NCI-H345 (cell line): ENCODE measurements at regions not wholly inside any gene's neighbourhood (a gene's known extent, or its start where the extent isn't known, plus 50 kb on each side); places are given as distances from the start of the nearest gene placed in this dataset.

Source experiments
- DNase-seq: peaks from one replicate; lab custom pipeline; 2025; lab: John Stamatoyannopoulos, UW

DNA sequence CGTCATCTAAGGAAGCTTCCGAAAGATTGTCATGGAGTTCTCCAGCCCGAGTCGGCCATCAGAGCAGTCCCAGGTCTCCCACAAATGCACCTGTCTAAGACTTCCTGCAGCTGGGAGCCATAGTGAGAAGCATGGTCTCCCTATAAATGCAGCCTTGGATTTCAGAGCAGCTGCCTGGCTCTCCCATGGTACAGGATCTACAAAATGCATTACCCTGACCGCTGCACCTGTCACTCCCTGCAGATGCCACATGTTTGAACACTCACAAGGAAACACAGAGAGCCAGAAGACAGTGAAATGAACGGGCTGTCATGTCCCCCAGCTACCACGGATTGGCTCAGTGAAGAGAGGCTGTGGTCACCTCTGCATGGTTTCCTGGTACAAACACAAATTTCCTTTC lies 702.7 kb downstream of the MED13L start:
- peak; percentile 39 for DNase-seq

DNA sequence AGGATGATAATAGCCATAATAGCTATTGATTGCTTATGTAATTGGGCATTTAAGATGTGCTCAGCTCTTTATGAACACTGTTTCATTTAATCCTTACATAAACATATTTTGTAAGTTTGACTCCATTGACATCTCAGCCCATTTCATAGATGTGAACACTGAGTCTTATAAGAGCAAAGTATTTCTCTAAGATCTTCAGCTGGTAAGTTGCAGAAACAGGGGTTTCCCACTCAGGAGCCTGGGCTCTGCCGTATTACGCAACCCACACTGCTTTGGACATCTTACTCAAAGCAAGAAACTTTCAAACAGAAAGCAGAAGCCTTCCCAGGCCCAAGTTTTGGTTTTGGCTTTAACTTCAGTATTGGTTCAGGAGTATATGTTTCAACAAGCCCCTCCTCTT lies 705.1 kb downstream of the MED13L start:
- DNase-seq = no peak

DNA sequence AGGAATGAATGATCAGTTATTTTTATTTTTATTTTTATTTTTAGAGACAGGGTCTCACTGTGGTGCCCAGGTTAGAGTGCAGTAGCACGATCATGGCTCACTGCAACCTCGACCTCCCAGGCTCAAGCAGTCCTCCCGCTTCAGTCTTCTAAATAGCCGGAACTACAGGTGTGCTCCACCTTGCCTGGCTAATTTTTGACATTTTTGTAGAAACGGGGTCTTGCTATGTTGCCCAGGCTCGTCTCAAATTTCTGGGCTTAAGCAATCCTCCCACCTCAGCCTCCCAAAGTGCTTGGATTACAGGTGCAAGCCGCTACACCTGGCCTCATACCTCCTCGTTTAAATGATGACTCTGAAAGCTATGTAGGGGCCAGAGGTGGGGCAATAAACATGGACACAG lies 706.0 kb downstream of the MED13L start:
- DNase-seq = no peak

DNA sequence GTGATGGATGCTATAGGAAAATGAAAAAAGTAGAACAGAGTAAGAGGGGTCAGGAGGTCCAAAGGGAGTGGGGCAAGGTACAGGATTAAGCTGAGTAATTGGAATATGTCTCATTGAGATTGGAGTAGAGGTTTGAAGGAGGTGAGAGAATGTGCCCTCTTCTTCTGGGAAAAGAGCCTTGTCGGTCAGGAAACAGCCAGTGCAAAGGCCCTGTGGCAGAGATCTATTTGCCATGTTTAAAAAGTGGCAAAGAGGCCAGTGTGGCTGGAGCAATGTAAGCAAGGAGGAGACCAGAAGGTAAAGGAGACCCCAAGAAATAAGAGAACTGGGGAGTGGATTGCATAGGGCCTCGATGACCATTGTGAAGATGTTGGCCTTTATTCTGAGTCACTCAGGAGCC lies 706.5 kb downstream of the MED13L start:
- no peak for DNase-seq

DNA sequence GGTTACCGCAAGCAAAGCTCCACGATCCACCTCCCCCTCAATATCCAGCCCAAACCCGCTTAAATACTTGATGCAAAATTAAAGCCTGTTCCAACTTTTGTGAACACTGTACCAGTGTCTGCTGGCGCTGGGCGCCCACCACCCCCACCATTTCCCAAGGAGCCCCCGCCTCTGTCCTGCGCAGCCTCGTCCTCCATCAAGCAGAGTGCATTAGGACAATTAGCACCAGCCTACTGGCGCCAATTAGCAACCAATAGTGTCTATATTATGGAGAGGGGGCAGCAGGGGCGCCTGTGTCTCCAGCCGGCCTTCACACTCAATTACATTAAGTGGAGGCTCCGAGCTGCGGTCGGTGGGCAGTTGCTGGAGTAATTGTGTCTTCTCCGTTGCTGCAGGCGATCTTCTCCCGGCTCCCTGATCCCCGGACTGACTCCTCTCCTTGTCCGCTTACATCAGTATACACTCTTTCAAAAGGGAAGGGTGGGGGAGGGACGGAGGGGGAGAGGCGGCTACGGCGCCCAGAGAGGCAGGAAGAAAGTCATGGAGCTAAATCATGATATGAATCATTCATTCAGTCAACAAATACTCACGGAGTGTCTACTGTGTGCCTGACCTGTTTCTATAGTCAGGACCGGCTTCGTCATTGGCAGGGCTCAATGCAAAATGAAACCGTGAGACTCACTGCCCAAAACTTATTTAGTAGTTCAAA lies 707.3 kb downstream of the MED13L start:
- no peak for DNase-seq

DNA sequence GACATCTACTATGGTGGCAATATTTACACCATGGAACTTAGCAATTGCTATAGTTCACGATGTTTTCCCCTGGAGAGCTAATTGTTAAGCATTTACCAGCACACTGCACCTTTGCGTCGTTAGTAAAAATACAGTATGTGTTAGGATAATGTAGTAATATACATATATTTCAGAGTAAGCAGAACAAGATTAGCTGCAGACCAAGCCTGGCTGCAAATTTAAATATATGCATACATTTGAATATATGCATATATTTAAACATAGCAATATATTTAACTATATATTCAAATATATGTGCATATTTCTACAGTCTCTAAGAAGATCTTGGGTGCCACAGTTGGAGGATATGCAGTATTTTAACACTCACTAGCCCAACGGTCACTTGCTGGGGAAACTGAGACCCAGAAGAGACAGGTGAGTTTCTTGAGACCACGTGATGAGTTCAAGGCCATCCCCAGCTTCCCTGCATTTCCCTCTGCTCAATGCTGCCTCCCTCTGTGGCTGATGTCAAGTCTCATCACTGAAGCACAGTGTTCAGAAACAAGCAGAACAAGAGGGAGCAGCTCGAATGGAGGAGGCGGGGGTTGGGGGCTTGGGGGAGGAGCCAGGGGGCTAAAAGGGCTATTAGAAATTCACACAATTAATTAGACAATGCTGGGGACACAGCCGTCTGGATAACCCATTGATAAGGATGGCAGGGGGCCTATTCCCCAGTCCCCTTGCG lies 708.0 kb downstream of the MED13L start:
- DNase-seq = no peak

- no peak for DNase-seq
These were observed 719.2 kb downstream of the MED13L start for GRCh38 chr12:115558281-115558680.

- DNase-seq = no peak
These were observed 723.9 kb downstream of the MED13L start for GRCh38 chr12:115553622-115554021.

GRCh38 chr12:115543269-115543668 lies 734.2 kb downstream of the MED13L start:
- no peak for DNase-seq

DNA sequence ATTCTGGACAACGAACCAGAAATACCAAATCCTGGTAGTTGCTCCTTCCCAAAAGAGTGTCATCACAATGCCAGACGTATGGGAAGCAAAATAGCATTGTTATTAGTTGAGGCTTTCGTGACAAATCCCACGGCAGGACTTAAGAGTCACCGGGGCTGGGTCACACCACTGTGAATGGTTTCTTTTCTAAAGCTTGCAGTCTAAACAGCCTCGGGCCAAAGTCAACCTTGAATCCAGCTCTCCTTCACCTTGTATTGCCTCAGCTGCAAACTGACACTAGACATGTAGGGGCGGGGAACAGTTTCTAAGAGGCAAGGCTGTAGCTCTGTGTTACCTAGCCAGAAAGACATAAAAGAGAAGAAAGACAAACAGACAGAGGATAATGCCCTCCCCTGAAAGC lies 734.8 kb downstream of the MED13L start:
- DNase-seq = peak; percentile 32

DNA sequence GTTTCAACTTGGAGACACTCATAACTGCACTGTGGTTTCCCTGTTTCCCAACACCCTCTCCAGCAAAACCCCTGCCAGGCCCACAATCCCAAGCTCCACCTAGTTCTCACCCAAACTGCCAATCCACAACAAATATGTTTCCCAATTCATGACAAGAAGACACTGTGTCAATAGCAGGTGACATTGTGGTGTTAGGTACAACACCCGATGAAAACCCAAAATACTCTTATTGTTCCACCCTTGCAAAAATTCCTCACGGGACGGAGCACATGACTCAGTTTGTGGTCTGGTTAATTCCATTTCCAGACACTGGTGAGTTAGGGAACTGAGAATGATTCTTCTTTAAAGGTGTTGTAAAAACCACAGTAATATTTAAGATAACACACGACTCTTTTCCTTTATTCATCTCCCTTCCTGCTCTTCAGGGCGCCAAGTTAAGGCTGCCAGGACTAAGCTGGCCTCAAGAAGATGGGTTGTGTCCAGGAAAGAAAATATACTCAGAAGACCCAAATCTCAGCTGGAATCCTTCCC lies 735.5 kb downstream of the MED13L start:
- DNase-seq = no peak

- DNase-seq = no peak
These were observed 749.0 kb downstream of the MED13L start for GRCh38 chr12:115528466-115528865.

DNA sequence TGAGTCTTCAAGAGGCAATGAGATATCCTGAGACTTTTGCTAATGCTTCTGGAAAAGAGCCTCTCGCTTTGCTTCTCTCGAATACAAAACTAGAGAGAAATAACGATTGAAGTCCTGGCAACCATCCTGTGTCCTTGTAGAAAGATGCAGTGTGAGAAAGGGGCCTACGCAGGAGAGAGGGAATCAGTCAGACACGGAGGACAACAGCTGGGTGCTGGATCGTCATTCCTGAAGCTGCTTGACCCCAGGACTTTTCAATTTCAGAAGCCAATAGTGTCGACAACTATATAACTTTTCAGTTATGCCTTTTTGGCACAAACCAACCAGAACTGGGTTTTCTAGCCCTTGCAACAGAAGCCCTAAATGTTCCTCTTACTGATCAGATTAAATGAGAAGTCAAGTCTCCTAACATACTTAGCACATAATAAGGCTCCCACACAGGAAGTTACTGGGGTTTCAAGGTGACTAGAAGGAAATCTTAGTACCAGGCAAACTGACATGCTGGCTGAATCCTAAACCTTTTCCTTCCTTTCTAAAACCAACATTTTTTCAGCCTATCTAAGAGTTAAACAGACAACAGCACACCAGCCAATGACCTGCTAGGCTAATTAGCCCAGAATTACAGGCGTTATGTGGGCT lies 755.6 kb downstream of the MED13L start:
- DNase-seq = no peak

- no peak for DNase-seq
These were observed 757.6 kb downstream of the MED13L start for GRCh38 chr12:115519887-115520286.

DNA sequence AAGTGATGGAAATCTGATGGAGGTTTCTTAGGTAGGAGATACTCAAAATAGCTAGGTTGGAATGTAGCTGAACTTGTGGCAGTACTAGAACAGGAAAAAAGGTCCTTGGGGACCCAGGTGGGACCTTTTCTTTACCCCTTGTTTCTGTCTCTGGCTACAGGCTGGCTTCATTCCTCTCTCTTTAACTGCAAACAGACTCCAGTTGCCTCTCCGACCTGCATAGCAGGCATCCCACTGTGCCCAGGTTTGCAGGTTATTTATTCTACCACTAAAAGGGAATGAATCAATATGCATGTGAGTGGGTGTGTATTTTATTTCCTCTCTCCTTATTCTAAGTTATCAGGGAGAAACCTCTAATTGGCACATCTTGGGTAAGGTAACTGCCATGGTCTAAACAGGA lies 758.1 kb downstream of the MED13L start:
- peak; percentile 32 for DNase-seq

- DNase-seq = no peak
These were observed 759.6 kb downstream of the MED13L start for GRCh38 chr12:115517913-115518312.

GRCh38 chr12:115511986-115512711 lies 765.3 kb downstream of the MED13L start:
- DNase-seq = no peak

GRCh38 chr12:115511305-115511704 lies 766.2 kb downstream of the MED13L start:
- DNase-seq = no peak

DNA sequence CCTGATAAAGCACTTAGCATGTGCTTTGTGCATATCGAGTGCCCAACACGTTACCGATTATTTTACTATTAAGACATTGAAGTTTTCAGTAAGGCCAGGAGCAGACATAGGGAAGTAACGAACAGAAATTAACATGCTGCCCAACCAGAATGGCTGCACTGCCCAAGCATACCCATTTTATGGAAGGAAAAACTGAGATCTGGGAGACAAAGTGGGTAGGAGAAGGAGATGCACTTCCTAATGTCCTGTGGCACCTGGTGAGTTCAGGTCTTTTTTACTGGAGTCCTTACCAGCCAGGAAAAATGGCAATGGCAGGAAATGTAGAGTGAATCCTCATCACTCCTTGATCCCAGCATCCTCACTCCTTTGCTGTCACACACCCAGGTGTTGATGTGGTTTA lies 768.5 kb downstream of the MED13L start:
- DNase-seq = no peak

GRCh38 chr12:115507951-115508722 lies 769.4 kb downstream of the MED13L start:
- DNase-seq = peak; percentile 81

GRCh38 chr12:115507560-115507889 lies 770.0 kb downstream of the MED13L start:
- DNase-seq = no peak
